HT1080 (cell line): ENCODE measurements at regions not wholly inside any gene's neighbourhood (a gene's known extent, or its start where the extent isn't known, plus 50 kb on each side); places are given as distances from the start of the nearest gene placed in this dataset.
"Not testable (repeated sequence)": the region's sequence is repeated elsewhere in the genome, so short reads cannot be mapped to it uniquely, and the experiment has no call there.

Source experiments
- DNase-seq: peaks from one replicate; pipeline ENCODE4 v3.0.0-alpha.2; 2015; ENCODE audit warnings: low read depth

GRCh38 chr2:75432761-75433361 is 127.9 kb downstream of the EVA1A start:
- DNase-seq, result peak; percentile 37

- no peak for DNase-seq
Measured at GRCh38 chr2:75431763-75432162, 129.0 kb downstream of the EVA1A start.

GRCh38 chr2:75431276-75431675 is 129.5 kb downstream of the EVA1A start:
- DNase-seq, result no peak

GRCh38 chr2:75430449-75430848 is 130.3 kb downstream of the EVA1A start:
- DNase-seq, result not testable (repeated sequence)

DNA sequence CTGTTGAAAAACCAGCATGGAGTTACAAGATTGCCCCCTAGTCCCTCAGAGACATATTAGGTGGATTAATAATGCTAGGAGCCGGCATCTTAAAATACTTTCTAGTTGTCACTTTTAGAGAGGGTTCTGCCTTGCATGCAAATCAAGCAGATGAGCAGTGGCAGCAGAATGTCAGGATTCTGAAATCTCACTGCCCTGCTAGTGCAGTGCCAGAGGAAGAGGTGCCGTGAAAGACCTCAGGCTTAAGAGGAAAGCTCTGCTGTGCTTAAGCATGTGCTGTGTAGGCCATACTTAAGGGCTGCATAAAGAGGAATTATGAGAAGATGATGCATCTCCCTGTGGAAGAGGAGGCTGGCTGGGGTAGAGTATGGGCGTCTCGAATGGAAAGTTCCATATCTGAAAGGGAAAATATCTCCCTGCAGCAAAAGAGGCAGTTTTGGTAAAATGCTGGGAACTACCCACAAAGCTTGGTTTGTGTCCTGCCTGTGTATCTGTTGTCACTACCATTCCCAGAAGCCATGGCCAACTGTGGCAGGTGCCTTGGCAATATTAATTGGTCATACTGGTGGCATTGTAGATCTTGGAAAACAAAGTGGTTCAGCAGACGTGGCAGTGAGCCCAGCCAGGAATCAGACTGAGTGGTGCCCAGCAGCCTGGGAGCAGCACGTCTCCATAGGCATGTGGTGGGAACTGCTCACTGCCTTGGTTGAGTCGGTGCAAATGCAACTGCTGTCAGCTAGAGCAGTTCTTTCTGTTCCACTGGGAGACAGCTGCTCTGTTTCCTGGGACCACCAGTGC is 131.9 kb downstream of the EVA1A start:
- no peak for DNase-seq

DNA sequence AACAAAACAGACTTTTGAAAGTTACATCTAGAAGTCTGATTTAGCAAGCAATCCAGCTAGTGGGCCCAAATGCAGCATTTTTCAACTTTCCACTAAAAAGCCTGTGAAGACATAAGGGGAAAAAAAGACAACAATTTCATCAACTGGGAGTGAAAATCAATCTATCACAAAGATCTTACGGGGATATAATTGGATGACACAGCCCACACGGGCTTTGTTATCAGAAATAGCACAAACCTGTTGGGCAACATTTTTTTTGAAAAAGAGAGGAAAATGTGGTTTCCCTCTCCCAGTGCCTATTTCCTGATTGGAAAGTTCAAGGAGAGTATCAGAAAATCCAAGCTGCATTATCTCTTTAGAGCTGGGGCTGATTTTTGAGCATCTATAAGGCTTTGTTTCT is 132.7 kb downstream of the EVA1A start:
- no peak for DNase-seq

DNA sequence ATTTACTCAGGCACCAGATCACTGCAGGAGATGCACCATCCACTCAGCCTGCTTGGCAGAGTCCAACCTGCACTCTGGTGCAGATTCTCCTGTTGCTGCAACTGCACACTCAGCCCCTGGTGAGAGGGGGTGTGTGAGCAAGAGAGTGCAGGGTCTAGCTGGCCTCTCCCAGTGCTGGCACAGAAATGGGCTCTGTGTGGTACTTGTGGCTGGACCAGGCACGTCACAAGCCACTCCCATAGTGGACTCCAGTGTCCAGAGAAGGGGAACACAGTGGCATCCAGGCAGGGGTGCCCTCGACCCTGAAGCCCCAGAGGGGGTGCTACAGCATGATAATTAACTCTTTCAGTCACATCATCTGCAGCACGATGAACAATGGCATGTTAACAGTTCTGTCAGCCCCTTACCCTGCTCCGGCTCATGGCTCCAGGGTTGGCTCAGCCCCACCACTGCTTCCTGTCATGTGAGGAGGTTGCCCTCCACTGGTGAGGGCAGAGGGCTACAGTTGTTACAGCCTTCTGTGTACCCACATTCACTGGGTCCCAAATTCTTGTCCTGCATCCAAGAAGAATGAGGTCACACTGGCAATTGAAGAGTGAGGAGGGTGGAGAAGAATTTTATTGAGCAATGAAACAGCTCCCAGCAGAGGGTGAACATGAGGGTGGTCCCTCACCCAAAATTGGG is 135.7 kb downstream of the EVA1A start:
- DNase-seq, result peak; percentile 58

DNA sequence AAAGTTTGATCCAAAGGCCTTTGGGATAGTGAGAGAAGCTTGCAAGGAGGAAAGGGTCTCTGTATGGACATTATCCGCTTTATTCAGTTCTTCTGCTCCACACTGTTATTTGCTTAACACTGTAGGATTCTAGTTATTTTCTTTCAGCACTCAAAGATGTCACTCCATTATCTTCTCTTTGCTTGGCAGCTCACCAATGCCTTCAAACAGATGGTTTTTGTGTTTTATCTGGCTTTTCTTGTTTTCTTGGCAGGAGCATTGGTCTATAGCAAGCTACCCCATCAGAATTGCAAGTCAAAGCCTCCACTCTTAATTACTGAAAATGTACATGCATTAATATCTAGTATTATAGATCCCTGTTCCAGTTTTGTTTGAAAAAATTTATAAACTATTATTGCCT is 138.8 kb downstream of the EVA1A start:
- no peak for DNase-seq

DNA sequence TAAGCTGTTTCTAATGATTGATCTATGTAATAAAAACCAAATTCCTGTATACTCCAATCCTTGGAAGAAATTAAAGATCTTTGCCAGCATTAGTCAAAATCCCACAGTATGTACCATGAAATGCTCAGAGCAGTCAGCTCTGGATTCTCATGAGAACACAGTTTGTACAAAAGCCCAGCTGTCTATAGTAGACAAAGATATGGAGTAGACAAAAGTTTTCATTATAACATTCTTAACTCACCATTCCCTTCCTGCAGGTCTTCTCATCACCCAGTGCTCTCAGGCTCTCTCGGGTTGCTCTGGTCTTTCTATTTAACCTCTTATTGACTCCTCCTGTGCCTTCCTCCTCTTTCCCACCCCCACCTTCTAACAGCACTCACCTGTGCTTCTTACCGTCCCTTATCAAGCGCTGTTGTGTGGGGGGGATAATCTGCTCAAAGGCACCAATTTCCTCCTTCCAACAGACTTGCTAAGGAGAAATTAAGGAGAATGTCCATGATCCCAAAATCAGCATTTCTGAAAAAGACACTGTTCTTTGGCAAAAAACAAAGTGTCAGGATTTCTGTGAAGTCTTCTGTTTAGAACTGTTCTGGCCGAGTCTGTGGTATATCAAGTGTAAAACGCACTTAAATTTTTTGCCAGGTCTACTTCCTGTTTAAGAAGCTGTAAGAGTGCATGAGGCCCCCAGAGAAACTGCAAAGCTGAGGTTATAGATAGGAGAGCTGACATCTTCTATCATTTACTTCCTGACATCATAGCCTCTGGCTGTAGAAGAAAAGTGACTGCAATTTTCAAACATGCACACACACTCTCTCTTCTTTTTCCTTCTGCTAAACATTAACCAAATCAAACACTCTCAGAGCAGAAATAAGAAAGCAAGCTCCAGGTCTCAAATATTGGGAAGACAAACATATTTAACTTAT is 144.1 kb downstream of the EVA1A start:
- no peak for DNase-seq

DNA sequence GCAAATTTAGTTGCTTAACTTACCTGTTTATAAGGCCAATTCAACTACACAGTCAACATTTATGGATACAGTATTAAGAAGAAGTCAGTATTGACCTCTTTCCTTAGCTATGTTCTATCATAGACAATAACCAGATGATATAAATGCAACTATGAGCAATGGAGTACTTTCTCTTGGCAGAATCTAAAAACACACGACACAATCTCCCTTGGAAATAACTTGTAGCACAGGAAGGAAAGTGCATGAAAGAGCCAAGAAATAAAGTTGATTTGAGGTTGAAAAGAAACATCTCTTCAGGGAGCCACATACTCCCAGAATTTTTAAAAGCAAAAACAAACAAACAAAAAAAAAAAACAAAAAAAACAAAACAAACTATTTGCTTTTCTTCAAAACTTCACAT is 145.0 kb downstream of the EVA1A start:
- no peak for DNase-seq

GRCh38 chr2:75415111-75415626 is 145.6 kb downstream of the EVA1A start:
- no peak for DNase-seq

DNA sequence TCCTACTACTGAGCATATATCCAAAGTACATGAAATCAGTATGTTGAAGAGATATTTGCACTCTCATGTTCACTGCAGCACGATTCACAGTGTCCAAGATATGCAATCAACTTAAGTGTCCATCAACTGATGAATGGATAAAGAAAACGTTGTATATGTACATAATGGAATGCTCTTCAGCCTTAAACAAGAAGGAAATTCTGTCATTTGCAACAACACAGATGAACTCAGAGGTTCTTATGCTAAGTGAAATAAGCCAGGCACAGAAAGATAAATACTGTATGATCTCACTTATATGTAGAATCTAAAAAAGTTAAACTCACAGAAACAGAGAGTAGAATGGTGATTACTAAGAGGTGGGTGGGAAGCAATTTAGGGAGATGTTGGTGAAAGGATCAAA is 149.2 kb downstream of the EVA1A start:
- DNase-seq, result no peak

GRCh38 chr2:75410702-75411101 is 150.0 kb downstream of the EVA1A start:
- DNase-seq, result no peak

- no peak for DNase-seq
Measured at GRCh38 chr2:75408771-75409170, 152.0 kb downstream of the EVA1A start.

- DNase-seq, result no peak
Measured at GRCh38 chr2:75407038-75407530, 153.7 kb downstream of the EVA1A start.

DNA sequence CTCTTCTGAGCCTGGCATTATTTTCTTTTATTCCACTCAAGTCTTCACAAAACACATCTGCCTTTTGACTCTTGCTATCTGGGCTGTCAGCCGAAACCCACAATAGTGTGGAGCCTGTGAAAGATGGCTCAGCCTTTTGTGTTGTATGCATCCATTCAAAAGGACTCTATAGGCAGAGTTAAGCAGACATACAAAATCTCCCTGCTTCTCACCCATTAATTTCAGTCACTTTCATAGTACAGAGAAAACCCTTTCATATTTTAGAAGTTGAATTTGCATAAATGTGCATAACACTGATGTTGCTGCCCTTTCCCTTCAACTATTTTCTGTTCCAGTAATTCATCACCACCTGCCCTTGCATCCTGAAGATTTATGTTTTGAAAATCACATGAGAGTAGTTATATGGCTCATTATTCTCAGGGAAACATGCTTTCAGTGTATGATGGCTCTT is 154.6 kb downstream of the EVA1A start:
- no peak for DNase-seq

DNA sequence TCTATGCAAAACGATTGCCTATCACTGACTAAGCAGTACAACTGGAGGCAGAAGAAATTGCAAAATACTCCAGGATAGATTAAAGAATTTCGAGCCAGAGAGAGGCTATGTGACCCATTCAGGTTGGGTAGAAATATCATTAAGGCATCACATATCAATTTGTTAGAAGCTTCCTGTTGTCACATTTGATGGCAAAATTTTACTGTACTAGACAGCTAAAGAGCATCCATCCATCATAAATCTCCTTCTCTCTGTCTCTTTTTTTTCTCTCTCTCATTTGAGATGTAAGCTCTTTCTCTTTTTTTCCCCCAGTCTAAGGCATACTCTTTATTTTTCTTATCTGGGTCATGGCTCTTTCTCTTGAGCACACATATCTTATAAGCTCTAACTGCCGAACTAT is 155.7 kb downstream of the EVA1A start:
- no peak for DNase-seq

DNA sequence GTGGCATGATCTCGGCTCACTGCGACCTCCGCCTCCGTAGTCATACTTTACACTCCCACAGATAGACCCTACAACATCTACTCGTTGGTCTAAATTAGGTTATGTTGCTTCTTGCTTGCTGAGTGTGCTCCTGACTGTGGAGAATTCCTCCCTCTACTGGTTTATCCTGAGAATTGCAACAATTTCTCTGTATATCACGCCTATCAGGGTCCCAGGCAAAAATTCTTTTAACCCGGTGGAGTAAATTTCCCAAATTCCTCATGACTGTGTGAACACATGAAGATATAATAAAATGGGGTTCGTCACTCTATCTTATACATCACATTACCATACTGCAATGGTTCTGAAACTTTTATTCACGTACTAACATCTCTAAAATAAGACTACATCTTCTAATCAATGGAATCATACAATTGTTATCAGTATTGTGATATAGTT is 156.7 kb downstream of the EVA1A start:
- peak; percentile 59 for DNase-seq

DNA sequence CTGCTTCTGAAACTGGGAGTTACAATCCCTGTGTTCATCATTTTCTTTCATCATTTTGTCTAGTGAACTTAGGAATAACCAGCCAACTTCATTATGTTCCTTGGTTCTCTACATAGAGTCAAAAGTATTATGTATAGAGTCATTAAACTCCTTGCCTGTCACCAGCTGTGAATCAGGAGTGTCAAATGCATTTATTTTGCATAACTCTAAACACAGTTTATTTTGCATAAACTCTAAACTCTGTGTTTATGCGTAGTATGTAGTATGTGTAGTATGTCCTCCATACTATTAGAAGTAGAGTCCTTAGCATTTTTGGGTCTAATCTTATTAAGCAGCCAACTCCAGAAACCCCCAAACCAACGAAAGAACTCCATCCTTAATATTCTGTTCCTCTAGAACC is 164.4 kb downstream of the EVA1A start:
- DNase-seq, result no peak

DNA sequence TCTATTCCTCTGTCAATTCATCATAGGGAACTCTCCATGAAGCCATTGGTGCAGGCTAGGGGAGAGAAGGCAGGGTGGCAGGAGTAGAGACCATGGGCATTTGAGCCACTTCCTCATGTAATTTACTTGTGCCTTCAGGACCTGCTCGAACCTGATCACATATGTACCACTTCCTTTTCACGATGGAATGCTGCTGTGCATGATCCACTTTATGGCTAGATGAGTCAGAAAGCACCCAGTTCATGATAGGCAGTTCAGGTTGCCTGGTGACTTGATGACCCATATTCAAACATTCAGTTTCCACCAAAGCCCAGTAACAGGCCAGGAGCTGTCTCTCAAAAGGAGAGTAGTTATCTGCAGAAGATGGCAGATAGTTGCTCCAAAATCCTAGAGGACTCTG is 166.0 kb downstream of the EVA1A start:
- peak; percentile 82 for DNase-seq

DNA sequence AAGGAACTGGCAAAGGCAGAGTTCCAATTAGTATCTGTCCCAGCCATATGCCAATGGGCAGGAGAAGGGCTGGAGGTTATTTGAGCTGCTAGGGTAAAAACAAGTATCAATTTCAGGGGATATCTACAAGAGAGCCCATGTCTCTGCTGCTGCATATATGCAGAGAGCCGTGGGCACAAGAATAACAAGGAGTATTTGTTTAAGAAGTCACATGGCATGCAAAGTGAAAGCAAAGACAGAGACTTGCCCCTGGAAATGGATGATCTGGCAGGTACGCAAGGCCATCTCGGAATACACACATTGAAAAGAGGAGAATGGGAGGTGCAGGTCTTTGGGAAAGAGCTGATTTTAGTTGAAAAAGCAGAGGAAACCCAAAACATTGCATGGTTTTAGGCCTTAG is 170.6 kb downstream of the EVA1A start:
- no peak for DNase-seq
